ENCODE measurements at regions not wholly inside any gene's neighbourhood (a gene's known extent, or its start where the extent isn't known, plus 50 kb on each side); places are given as distances from the start of the nearest gene placed in this dataset.

DNA sequence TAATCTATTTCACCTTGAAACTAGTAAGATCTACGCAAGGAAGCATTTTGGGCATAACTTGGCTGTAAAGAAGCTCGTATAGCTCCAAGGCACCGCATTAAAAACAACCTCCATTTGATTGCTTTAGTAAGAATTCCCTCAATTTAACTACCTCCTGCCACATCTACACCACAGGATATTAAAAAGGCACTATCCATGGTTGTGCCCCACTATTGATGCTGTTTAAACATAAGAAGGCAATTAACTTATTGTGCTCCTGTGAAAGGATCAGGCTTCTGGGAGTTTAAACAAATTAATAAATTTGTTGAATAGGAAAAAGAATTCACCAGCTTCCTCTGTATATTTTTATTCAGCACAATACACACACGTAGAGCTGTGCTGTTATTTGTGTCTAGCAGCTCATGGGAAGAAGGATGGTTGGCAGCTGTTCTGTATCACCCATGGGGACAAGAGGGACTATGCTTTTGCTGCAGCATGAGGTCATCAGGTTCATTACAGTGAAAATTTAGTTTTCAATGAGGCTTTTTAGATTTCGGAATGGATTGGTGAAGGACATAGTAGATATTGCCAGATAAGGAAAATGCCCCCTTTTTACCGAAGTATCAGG lies 513.3 kb downstream of the HAO1 start:
- TF ChIP-seq CTCF (conservative IDR thresholded peaks at IDR 0.05; ENCODE audit: low read depth, low read length) (no peak), SMC3 (IDR thresholded peaks at IDR 0.05; ENCODE audit: low read depth, low read length) (no peak), POLR2A (IDR thresholded peaks at IDR 0.05; ENCODE audit: low read depth, low read length) (no peak), CEBPB (IDR thresholded peaks at IDR 0.05; ENCODE audit: low read depth, low read length) (no peak), MAFK (IDR thresholded peaks at IDR 0.05; ENCODE audit: low read depth, low read length) (no peak)
